ENCODE measurements at regions not wholly inside any gene's neighbourhood (a gene's known extent, or its start where the extent isn't known, plus 50 kb on each side); places are given as distances from the start of the nearest gene placed in this dataset.

GRCh38 chr6:23011615-23012014 lies 442.2 kb downstream of the HDGFL1 start:
- no peaks in the 10 kb centered on the region for H3K27me3 ChIP-seq
- no peak for TF ChIP-seq POLR2A (IDR thresholded peaks at IDR 0.05)
- TF ChIP-seq, protein P1, sequence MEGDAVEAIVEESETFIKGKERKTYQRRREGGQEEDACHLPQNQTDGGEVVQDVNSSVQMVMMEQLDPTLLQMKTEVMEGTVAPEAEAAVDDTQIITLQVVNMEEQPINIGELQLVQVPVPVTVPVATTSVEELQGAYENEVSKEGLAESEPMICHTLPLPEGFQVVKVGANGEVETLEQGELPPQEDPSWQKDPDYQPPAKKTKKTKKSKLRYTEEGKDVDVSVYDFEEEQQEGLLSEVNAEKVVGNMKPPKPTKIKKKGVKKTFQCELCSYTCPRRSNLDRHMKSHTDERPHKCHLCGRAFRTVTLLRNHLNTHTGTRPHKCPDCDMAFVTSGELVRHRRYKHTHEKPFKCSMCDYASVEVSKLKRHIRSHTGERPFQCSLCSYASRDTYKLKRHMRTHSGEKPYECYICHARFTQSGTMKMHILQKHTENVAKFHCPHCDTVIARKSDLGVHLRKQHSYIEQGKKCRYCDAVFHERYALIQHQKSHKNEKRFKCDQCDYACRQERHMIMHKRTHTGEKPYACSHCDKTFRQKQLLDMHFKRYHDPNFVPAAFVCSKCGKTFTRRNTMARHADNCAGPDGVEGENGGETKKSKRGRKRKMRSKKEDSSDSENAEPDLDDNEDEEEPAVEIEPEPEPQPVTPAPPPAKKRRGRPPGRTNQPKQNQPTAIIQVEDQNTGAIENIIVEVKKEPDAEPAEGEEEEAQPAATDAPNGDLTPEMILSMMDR (IDR thresholded peaks at IDR 0.05), result no peak

DNA sequence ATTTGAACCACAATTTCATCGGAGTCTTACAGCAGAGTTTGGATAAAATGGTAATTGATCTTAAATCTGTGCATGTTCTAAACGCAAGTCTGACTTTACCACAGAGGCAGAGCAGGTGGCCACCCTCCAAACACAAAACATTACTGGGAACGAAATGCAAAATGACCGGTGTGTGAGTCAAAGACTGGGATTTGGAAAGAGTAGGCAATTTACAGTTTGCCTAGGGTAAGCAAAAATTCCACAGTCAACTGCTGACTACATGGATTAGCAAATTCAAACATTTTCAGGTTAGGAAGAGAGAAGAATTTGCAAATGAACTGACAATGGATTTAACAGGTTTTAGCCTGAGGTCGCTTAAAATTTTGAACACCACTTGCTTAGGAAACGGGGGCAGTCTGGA lies 444.4 kb downstream of the HDGFL1 start:
- Histone ChIP-seq H3K4me1 (replicated peaks in 1 of 2) (no peaks in the 10 kb centered on the region), H3K27me3 (no peaks in the 10 kb centered on the region), H3K36me3 (replicated peaks in 1 of 2) (no peaks in the 10 kb centered on the region), H3K4me3 (no peak overlapping the region), H3K9me3 (replicated peaks in 1 of 3) (no peaks in the 10 kb centered on the region), H3K27ac (no peak overlapping the region)
- no peak for DNase-seq
- WGBS, 4 donors, result 67 to 77% (median 70%) methylated on average over 6 of the region's 6 CpGs
- intact Hi-C loops (cut with DNase I), result no loop called here
- no peak for TF ChIP-seq POLR2A (IDR thresholded peaks at IDR 0.05)
- TF ChIP-seq, protein P1 (IDR thresholded peaks at IDR 0.05), result no peak

More at GRCh38 chr6:23011615-23012014, 442.2 kb downstream of the HDGFL1 start:
- intact Hi-C loops (cut with DNase I), result no loop called here
- Histone ChIP-seq H3K9me3 (replicated peaks in 1 of 3) (no peaks in the 10 kb centered on the region), H3K36me3 (replicated peaks in 1 of 2) (no peaks in the 10 kb centered on the region), H3K27ac (no peak overlapping the region), H3K4me3 (no peak overlapping the region), H3K4me1 (replicated peaks in 1 of 2) (no peaks in the 10 kb centered on the region)
- DNase-seq, result no peak

GRCh38 chr6:23016696-23017095 lies 447.3 kb downstream of the HDGFL1 start:
- 59 to 70% (median 63%) methylated on average over 2 of the region's 2 CpGs for WGBS, 4 donors
- H3K9me3 ChIP-seq (replicated peaks in 1 of 3), result no peaks in the 10 kb centered on the region
- H3K4me1 ChIP-seq (replicated peaks in 1 of 2), result no peaks in the 10 kb centered on the region
- no peak for DNase-seq
- no peaks in the 10 kb centered on the region for H3K27me3 ChIP-seq
- no peak overlapping the region for H3K4me3 ChIP-seq
- no peaks in the 10 kb centered on the region for H3K36me3 ChIP-seq (replicated peaks in 1 of 2)
- TF ChIP-seq, protein P1 (IDR thresholded peaks at IDR 0.05), result no peak
- no peak overlapping the region for H3K27ac ChIP-seq
- intact Hi-C loops (cut with DNase I), result no loop called here

GRCh38 chr6:23021487-23021886 lies 452.1 kb downstream of the HDGFL1 start:
- Histone ChIP-seq H3K4me1 (replicated peaks in 1 of 2) (no peaks in the 10 kb centered on the region), H3K36me3 (replicated peaks in 1 of 2) (no peaks in the 10 kb centered on the region), H3K9me3 (replicated peaks in 1 of 3) (no peaks in the 10 kb centered on the region), H3K4me3 (no peak overlapping the region), H3K27ac (no peak overlapping the region), H3K27me3 (no peaks in the 10 kb centered on the region)
- TF ChIP-seq POLR2A (IDR thresholded peaks at IDR 0.05), result no peak
- TF ChIP-seq, protein P1 (IDR thresholded peaks at IDR 0.05), result no peak
- DNase-seq, result no peak
- intact Hi-C loops (cut with DNase I), result no loop called here
